ENCODE measurements at regions not wholly inside any gene's neighbourhood (a gene's known extent, or its start where the extent isn't known, plus 50 kb on each side); places are given as distances from the start of the nearest gene placed in this dataset.

- TF ChIP-seq POLR2A (IDR thresholded peaks at IDR 0.05) = no peak
- no peak for TF ChIP-seq CTCF (IDR thresholded peaks at IDR 0.05)
Observed at GRCh38 chrX:79080141-79080540, 64.3 kb upstream of the GPR174 start.

All from sigmoid colon (tissue), 3 donors.